ENCODE measurements at regions not wholly inside any gene's neighbourhood (a gene's known extent, or its start where the extent isn't known, plus 50 kb on each side); places are given as distances from the start of the nearest gene placed in this dataset.
A peak's percentile ranks its signal among the peaks of the same experiment; 100 is the strongest.

GRCh38 chr1:165073185-165074007, 283.1 kb downstream of the LMX1A start:
- peak; percentile 75 for DNase-seq

GRCh38 chr1:165070675-165071074, 285.8 kb downstream of the LMX1A start:
- DNase-seq: no peak

- DNase-seq: peak; percentile 36
These were observed 286.7 kb downstream of the LMX1A start for GRCh38 chr1:165069829-165070228.

- peak; percentile 85 for DNase-seq
These were observed 287.8 kb downstream of the LMX1A start for GRCh38 chr1:165068741-165069140.

- no peak for DNase-seq
These were observed 288.7 kb downstream of the LMX1A start for GRCh38 chr1:165067829-165068228.

- DNase-seq: no peak
These were observed 293.1 kb downstream of the LMX1A start for GRCh38 chr1:165063181-165063965.

- no peak for DNase-seq
These were observed 294.2 kb downstream of the LMX1A start for GRCh38 chr1:165062346-165062745.

- no peak for DNase-seq
These were observed 296.2 kb downstream of the LMX1A start for GRCh38 chr1:165060285-165060793.

- peak; percentile 20 for DNase-seq
These were observed 298.6 kb downstream of the LMX1A start for GRCh38 chr1:165057956-165058355.

- DNase-seq: peak; percentile 24
These were observed 299.6 kb downstream of the LMX1A start for GRCh38 chr1:165056914-165057313.

- DNase-seq: no peak
These were observed 300.9 kb downstream of the LMX1A start for GRCh38 chr1:165055581-165055980.

- DNase-seq: no peak
These were observed 301.9 kb downstream of the LMX1A start for GRCh38 chr1:165054627-165055026.

- DNase-seq: peak; percentile 40
These were observed 303.2 kb downstream of the LMX1A start for GRCh38 chr1:165053351-165053750.

GRCh38 chr1:165052936-165053335, 303.6 kb downstream of the LMX1A start:
- DNase-seq: no peak

- DNase-seq: no peak
These were observed 304.1 kb downstream of the LMX1A start for GRCh38 chr1:165052431-165052830.

- peak; percentile 67 for DNase-seq
These were observed 306.3 kb downstream of the LMX1A start for GRCh38 chr1:165050246-165050645.

- DNase-seq: no peak
These were observed 308.5 kb downstream of the LMX1A start for GRCh38 chr1:165047994-165048393.

GRCh38 chr1:165045902-165046301, 310.6 kb downstream of the LMX1A start:
- no peak for DNase-seq

GRCh38 chr1:165040641-165041040, 315.9 kb downstream of the LMX1A start:
- no peak for DNase-seq

GRCh38 chr1:165039996-165040395, 316.5 kb downstream of the LMX1A start:
- DNase-seq: no peak

GRCh38 chr1:165036403-165036802, 320.1 kb downstream of the LMX1A start:
- no peak for DNase-seq

- peak; percentile 28 for DNase-seq
These were observed 322.2 kb downstream of the LMX1A start for GRCh38 chr1:165034136-165034809.

GRCh38 chr1:165031001-165031400, 325.5 kb downstream of the LMX1A start:
- no peak for DNase-seq
